Activated CD4-positive, alpha-beta T cell treated with anti-CD3 and anti-CD28 coated beads for 48 hours (primary cell): ENCODE measurements at regions not wholly inside any gene's neighbourhood (a gene's known extent, or its start where the extent isn't known, plus 50 kb on each side); places are given as distances from the start of the nearest gene placed in this dataset.

ENCODE experiments used
- DNase-seq: peaks from one replicate; pipeline ENCODE4 v3.0.0-alpha.2; 2020

DNA sequence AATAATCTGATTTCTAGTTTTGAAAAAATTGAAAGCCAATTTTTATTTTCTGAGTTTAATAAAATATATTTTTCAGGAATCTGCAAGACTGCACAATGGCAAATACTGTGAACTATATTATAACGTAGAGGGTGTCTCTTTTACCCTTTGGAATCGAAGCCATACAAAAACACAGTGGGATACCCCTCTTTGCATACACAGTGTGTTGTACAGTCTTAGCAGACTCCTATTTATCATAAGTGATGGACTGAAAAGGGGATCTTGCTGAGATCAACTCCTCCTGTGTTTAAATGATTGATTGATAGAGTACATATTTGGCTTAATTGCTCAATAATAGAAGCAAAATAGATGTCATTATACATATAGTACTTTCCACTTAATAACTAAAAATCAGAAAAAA lies 981.2 kb downstream of the NSUN3 start:
- no peak for DNase-seq

DNA sequence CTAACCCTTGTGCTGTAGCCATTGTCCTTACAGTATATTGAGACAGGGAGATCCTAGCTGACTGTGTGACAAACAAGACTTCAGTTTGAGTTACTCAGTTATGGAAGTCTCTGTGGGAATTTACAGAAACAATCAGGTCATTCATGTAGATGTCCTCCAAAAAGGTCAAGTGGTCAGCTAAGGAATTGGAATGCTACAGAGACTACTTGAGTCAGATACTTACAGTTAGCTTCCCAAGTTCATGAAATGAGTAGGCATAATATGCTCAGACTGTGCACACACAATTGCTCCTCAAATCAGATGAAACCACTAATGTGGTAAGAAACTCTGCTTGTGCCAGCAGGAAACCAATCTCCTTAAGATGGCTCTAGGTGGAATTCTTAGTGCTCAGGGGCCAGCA lies 985.7 kb downstream of the NSUN3 start:
- no peak for DNase-seq

DNA sequence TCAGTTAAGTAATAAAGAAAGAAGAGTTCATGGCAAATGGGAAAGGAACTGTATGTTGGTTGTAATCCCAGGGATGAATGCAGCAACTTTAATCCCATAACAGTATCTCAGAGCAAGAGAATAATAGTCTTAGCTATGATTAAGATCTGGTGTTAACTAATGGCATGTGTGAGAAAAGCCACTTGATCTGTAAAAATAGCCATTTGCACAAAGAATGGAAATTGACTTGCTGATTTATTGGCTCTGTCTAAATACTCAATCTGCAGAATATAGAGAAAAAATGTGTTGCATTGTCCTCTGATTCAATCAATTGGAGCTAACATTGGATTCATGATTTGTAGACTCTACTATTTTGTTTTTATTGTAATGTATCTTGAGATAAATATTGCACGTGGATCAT lies 987.0 kb downstream of the NSUN3 start:
- no peak for DNase-seq

DNA sequence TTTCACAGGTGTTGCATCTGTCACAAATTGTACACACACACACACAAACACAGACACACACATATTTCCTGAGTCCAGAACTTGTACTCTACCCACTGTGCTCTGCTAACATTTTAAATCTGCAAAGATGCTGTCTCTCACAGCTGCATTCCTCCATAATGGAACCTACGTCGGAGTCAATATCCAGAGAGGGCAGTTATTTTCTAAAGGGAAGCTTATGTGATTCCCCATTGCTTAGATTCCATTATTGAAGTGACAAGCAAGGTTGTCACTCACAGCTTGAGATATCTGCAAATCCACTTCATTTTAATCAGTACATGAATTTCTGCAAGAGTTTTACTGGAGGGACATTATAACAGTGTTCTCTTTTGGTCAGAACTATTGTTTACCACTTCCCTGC lies 992.4 kb downstream of the NSUN3 start:
- no peak for DNase-seq

DNA sequence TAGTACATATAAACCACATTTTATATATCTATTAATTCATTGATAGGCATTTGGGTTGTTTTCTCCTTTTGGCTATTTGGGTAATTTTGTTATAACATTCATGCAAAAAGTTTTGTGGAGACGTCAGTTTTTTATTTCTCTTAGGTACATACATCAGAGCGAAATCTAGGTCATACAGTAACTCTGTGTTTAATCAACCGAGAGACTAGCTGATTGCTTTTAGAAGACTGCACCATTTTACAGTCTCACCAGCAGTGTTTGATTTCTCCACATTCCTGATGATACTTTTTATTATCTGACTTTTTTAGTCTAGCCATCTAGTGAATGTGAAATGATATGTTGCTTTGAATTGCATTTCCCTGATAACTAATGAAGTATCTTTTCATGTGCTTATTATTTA lies 1019.3 kb downstream of the NSUN3 start:
- DNase-seq = no peak

DNA sequence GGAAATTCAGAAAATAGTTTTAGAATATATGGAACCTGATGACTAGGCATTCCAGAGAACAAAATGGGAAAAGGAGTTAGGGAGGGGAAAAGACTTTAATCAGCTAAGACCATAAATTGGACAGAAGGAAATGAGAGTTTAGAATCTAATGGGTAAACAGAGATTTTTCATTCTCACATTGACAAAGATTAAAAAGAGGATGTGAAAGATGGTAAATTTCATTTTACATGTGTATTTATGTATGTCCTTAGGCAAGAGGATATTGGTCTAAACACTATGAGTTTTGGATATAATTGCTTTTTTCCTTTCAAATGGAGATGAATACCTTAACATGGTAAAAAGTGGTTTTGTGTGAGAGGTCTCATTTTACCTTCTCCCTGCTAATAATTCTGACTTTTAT lies 1021.9 kb downstream of the NSUN3 start:
- no peak for DNase-seq

DNA sequence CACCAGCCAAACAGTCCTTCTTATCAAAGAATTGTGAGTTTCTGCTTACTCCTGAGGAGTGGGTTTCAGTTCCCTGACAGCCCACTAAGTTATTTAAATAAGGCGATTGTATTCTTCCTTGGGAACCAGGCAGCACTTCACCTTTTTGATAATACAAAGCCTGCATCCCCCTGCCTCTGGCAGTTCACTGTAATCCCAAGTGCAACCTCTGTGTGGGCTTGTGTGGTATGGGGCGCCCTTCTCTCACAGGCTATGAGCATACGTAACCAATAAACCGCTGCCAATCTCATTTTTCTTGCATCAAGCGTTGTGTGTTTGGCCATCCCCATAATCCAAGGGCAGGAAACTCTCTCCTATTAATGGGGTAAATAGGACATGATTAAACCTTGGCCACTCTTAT lies 1025.6 kb downstream of the NSUN3 start:
- DNase-seq = no peak

DNA sequence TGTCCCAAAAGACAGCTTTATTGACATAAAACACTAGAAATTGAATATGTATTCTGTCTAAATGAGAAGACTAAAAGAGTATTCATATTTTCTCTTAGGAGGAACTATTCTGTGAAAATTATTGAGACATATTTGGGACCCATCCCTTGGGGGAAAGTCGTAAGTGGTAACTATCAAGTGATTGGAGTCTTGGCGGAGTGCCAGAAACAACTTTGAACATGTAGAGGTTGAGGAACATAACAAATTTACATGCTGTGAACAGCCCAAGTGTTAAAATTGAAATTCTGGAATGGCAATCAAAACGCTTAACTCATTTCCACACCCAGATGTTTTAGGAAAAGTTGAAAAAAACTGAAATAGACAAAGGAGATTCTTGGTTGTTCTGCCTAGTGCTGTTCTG lies 1034.6 kb downstream of the NSUN3 start:
- no peak for DNase-seq

DNA sequence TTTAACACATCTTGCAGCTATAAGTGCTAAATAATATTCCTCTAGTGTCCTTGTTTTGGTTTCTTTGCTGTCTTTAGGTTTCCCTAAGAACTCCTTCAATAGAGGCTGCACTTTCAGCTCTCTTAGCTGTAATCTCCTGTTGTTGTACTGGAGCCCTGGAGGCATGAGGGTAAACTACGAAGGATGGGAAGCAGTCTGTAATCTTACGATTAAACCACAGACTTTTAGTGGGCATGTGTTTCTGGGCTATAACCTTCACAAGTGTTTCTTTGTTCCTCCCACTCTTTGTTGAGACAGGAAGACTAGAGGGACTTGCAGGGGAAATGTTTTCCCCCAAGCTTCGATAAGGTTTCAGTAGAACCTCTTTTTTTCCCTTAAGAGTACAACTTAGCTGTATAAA lies 1058.1 kb downstream of the NSUN3 start:
- DNase-seq = no peak

DNA sequence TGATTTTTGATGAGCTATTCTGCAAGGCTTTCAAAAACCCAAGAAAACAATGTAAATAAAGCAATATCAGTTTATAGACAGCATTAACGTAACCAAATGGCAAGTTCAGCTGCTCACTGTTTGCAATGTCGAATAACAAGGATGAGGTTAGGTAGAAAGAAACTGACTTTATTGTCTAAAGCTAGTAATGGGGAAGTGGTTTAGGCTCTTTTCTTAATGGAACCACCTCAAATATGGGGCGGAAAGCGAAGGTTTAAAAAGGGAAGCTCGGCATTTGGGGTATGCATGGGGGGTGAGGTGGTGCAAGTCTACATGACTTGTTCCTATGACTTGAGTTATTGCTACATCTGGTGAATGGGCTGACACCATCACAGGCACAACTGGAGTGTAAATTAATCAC lies 1060.2 kb downstream of the NSUN3 start:
- DNase-seq = no peak

GRCh38 chr3:95134693-95135413 lies 1072.0 kb downstream of the NSUN3 start:
- no peak for DNase-seq

DNA sequence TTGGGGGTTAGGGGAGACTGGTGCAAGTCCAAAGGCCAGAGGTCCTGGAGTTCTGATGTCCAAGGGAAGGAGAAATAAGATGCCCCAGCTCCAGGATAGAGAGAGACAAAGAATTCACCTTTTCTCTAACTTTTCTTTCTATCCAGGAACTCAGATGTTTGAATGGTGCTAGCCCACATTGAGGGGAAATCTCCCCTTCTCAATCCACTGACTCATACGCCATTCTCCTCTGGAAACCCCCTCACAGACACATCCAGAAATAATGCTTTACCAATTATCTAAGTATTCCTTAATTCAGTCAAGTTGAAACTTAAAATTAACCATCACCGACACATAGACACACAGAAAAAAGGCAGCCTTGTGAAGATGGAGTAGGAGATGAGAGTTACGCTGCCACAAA lies 1085.2 kb downstream of the NSUN3 start:
- no peak for DNase-seq

DNA sequence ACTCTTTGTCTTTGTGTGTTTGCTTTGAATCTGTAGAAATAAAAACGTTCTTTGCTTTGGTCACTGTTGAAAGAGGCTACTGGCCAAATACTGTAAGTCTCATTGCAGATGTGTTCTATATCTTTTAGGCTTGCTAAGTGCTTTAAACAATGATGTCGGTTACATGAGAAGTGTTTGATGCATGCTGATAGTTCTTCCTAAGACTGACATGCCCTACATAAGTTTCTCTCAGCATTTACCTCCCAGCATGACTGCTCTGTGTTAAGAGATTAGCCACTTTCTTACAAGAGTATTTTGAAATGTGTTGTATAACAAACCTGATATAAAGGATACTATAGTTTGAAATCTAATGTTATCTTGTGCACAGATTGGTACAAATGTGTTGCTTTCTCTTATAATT lies 1088.7 kb downstream of the NSUN3 start:
- DNase-seq = no peak

- no peak for DNase-seq
These were observed 1091.9 kb downstream of the NSUN3 start for GRCh38 chr3:95154766-95155165.

DNA sequence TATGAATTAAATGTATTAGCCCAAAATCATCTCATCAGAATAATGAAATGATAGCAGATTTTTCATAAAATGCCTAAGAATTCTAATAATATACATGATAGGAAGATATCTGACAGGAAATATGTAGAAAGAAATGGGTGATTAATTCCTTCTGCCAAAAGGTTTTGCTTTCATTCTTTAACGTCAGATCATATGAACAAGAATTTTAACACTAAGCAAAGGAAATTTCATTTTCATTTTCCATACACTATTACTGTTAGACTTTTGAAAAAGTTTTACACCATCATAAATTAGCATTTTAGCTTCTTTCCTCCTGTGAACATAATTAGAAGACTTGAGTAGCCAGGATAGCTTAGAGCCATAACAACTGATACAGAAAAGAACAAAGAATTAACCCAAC lies 1099.9 kb downstream of the NSUN3 start:
- no peak for DNase-seq

DNA sequence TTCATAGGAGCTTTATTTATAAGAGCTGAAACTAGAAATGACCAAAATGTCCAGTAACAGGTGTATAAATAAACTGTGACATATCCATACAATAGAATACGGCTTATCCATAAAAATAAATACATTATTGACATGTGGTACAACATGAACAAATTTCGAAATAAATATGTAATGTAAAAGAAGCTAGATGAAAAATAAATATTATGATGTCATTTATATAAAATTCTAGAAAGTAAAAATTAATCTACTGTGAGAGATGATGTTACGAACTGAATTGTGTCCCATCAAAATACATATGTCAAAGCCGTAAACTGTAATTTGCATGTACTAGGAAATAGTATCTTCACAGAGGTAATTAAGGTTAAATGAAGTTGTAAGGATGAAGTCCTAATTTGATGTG lies 1104.9 kb downstream of the NSUN3 start:
- no peak for DNase-seq

- no peak for DNase-seq
These were observed 1105.7 kb downstream of the NSUN3 start for GRCh38 chr3:95168526-95168925.

GRCh38 chr3:95172164-95172943 lies 1109.5 kb downstream of the NSUN3 start:
- DNase-seq = no peak

- no peak for DNase-seq
These were observed 1114.2 kb downstream of the NSUN3 start for GRCh38 chr3:95177096-95177495.

DNA sequence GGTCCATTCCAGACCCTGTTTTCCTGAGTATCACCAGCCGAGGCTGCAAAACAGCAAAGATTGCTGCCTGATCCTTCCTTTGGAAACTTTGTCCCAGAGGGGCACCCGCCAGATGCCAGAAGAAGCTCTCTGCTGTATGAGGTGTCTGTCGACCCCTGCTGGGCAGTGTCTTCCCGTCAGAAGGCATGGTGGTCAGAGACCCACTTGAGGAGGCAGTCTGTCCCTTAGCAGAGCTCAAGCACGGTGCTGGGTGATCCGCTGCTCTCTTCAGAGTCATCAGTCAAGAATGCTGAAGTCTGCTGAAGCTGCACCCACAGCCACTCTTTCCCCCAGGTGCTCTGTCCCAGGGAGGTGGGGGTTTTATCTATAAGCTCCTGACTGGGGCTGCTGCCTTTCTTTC lies 1121.2 kb downstream of the NSUN3 start:
- no peak for DNase-seq

- no peak for DNase-seq
These were observed 1126.5 kb downstream of the NSUN3 start for GRCh38 chr3:95189348-95189747.

DNA sequence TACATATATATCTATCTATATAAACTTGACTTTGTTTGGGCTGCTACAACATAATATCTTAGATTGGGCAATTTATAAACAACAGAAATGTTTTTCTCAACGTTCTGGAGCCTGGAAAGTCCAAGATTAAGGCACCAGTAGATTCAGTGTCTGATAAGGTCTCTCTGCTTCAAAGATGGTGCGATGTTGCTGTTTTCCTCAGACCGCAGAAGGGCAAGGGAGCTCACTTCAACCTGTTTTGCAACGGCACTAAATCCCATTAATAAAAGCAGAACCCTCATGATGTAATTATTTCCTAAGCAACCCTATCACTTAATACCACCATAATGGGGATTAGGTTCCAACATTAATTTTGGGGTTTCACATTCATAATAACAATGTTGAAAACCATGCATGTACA lies 1134.8 kb downstream of the NSUN3 start:
- no peak for DNase-seq

DNA sequence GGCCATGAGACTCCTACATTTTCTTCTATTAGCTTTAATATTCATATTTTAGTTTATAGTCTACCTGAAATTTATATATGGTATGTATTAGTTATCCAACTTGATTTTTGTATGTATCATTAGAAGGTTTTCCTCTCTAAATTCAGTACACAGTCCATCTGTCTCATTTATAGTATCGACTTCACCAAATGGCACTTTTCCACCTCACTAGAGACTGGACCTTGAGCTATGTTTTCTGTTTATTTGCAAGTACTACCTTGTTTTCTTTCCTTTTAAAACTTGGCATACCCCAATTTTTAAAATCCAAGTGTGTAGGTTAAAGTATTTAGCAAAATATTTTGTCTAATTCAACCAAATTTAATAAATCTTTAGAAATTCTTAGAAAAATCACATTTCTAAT lies 1137.5 kb downstream of the NSUN3 start:
- no peak for DNase-seq

DNA sequence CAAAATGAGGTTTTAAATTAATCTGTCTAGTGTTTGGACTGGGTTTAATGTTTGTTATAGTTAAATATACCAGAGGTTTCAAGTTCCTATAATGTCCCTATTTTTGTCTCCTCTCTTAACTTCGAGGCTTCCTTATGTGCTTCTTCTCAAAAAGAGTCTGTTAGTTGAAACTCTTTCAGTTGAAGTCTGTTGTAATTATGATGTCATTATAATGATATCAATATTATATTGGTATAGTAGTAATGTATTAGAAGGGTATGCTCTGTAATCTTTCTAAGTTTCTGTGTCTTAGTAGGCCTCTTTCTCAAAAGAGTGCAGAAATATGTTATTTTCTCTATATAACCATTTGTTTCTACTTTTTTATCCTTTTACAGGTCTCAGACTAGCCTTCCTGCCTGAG lies 1148.0 kb downstream of the NSUN3 start:
- DNase-seq = no peak

GRCh38 chr3:95212117-95212516 lies 1149.3 kb downstream of the NSUN3 start:
- DNase-seq = no peak
